GM12873 (cell line): ENCODE measurements at regions not wholly inside any gene's neighbourhood (a gene's known extent, or its start where the extent isn't known, plus 50 kb on each side); places are given as distances from the start of the nearest gene placed in this dataset.

ENCODE experiments used
- TF ChIP-seq, protein P1 (sequence below): IDR thresholded peaks from 2 replicates; pipeline ENCODE4 v1.5.1; 2012; ENCODE audit warnings: low read depth, mild to moderate bottlenecking, moderate library complexity, low read length, control low read depth; ENCODE audit not compliant: insufficient read depth; ENCODE audit errors: missing control alignments

DNA sequence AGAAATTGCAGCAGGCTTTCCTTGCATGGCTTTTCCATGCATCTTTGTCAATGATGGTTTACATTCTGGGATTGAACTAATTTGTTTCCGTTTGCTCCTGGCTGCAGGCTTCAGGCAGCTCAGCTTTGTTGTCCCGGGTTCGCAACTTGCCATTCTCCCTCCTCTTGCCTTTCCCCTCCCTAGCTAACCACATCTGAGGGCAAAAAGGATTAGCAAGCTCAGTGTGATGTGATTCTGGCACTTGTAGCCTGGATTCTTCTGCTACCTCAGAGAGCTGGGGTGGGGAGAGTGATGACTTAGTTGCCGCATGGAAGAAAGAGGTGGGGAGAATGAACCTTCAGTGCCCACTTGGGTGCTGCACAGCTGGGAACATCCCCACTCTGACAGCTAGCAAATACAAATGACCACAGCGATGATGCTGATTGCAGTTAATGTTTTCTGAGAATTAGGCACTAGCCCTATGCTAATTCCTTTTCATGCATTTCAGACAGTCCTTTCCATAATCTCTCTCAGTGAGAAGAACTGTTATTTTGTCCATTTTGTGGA lies 120.2 kb upstream of the SALL1 start:
- TF ChIP-seq, protein P1, sequence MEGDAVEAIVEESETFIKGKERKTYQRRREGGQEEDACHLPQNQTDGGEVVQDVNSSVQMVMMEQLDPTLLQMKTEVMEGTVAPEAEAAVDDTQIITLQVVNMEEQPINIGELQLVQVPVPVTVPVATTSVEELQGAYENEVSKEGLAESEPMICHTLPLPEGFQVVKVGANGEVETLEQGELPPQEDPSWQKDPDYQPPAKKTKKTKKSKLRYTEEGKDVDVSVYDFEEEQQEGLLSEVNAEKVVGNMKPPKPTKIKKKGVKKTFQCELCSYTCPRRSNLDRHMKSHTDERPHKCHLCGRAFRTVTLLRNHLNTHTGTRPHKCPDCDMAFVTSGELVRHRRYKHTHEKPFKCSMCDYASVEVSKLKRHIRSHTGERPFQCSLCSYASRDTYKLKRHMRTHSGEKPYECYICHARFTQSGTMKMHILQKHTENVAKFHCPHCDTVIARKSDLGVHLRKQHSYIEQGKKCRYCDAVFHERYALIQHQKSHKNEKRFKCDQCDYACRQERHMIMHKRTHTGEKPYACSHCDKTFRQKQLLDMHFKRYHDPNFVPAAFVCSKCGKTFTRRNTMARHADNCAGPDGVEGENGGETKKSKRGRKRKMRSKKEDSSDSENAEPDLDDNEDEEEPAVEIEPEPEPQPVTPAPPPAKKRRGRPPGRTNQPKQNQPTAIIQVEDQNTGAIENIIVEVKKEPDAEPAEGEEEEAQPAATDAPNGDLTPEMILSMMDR: no peak

DNA sequence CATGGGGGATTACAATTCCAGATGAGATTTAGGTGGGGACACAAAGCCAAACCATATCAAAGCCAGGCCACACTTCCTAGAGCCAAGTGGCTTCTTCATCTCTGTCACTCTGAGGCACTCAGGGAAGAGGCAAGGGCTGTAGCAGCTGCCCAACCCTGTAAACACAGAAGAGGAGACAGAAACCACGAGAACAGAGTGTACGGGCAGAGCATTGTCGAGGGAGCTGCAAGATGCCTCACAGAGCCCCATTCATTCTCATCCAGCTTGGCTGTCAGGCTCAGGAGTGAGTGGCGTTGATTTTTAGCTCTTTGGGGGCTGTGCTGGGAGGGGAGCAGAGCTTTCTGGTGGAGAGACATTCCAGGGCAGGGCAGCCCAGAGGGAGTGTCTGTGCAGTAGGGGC lies 117.2 kb upstream of the SALL1 start:
- TF ChIP-seq, protein P1: no peak

DNA sequence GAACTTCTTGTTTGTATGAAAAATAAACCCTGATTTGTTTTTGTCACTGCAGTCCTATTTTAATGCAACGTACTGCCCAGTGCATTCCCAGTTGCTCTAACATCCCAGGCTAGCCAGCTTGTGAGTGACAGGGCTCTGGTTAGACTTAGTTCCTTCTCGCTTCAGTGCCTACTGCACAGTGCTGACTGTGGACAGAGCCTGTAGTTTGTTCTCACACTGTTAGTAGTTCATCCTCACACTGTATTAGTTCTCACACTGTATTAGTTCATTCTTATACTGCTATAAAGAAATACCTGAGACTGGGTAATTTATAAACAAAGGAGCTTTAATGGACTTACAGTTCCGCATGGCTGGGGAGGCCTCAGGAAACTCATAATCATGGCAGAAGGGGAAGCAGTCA lies 116.6 kb upstream of the SALL1 start:
- TF ChIP-seq, protein P1: no peak

DNA sequence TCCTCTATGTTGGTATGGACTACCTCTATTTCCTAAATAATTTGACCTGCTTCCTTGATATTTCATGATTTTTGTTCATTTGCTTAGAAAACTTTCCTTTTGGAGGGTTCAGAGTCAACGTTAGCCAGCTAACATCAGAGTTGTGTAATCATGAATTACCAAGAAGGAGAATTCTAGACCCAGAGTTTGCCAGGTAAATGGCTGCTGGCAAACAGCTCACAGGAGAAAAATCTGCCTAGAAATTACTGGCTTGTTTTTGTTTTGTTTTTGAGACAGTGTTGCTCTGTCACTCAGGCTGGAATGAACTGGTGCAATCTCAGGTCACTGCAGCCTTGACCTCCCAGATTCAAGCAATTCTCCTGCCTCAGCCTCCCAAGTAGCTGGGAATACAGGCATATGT lies 111.4 kb upstream of the SALL1 start:
- TF ChIP-seq, protein P1: no peak

DNA sequence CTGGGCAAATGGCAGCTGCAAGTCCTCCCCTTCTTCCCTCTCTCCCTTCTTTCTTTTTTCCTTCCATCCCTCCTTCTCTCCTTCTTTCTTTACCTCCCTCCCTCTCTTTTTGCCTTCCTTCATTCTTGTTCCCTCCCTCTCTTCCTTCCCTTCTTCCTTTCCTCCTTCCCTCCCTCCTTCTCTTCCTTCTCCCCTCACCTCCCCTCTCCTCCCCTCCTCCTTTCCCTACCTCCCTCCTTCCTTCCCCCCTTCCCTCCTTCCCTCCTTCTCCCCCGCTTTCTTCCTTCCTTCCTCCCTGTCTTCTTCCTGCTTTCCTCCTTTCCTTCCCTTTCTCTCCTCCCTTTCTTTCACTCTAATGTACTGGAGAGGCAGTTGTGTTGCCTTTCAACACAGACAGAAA lies 110.8 kb upstream of the SALL1 start:
- TF ChIP-seq, protein P1: no peak

DNA sequence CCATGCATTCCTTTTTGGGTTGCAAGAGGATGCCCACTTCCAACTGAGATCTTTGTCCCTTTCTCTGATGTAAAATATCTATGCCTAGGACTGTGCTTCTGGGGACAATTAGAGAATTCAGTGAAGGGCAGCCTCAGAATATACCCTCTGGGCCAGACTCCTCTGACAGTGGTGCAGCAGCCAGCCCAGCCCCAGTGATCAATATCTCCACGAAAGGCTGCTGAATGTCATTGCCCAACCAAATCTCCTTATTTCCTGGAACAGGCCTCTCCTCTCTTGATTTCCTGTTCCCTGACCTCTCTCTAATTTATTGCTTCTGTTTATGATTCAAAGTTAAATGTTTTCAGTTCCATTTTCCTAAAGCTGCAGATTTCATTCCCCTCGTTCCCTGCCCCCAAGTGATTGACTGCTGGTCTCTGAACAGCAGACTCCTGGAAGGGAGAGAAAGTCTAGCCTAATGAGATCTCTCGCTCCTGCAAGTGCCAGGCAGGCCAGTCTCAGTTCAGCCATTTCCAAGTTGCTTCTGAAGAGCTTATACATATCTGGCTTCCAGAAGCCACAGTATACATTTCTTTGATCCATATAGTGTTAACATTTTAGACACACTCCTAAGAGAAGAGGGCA lies 104.4 kb upstream of the SALL1 start:
- TF ChIP-seq, protein P1: no peak

DNA sequence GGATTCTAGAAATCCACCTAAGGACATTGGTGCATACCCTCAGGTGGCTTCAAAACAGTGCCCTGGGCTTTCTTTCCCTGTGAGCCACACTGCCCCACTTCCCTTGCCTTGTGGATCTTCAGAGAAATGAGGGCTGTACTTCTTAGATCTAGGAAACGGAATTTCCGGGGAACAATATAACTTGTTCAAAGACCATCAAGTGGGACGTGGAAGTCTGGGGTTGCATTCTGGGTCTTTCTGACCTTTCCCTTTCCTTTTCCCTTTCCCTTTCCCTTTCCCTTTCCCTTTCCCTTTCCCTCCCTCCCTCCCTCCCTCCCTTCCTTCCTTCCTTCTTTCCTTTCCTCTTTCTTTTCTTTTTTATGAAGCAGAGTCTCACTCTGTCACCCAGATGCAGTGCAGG lies 97.1 kb upstream of the SALL1 start:
- TF ChIP-seq, protein P1: no peak
